ENCODE measurements at regions not wholly inside any gene's neighbourhood (a gene's known extent, or its start where the extent isn't known, plus 50 kb on each side); places are given as distances from the start of the nearest gene placed in this dataset.

DNA sequence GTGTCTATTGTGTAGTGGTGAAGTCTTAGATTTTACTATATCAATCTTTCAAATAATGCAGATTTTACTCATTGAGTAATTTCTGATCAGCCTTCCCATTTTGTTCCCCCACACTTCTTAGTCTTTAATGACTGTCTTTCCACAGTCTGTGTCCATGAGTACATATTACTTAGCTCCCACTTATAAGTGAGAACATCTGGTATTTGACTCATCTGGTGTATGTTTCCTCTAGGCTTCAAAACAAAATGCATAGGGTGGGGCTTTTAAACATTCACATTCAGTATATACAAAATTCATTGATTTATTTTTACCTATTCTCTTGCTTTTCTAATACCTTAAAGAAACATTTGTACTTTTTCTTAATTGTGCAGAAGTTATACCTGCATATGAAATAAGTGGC is 513.0 kb downstream of the MTRR start:
- Histone ChIP-seq H3K9me3 (ENCODE audit: control insufficient read depth, insufficient read depth, low read length) (no peaks in the 10 kb centered on the region), H3K36me3 (ENCODE audit: control insufficient read depth, insufficient read depth, low read length) (no peaks in the 10 kb centered on the region), H3K27me3 (ENCODE audit: control insufficient read depth, insufficient read depth, low read length) (no peaks in the 10 kb centered on the region), H3K4me1 (ENCODE audit: control insufficient read depth, insufficient read depth, low read length) (no peaks in the 10 kb centered on the region), H3K27ac (ENCODE audit: low read length) (no peak overlapping the region), H3K4me3 (ENCODE audit: low read length) (no peak overlapping the region)
- DNase-seq (ENCODE audit: low read depth, low spot score) = no peak

- no peaks in the 10 kb centered on the region for H3K4me1 ChIP-seq (ENCODE audit: control insufficient read depth, insufficient read depth, low read length)
- no CpG with 5 or more reads among the region's 5 CpGs for WGBS (ENCODE audit: insufficient coverage, insufficient read length)
- no peaks in the 10 kb centered on the region for H3K27me3 ChIP-seq (ENCODE audit: control insufficient read depth, insufficient read depth, low read length)
- no peak overlapping the region for H3K4me3 ChIP-seq (ENCODE audit: low read length)
- DNase-seq (ENCODE audit: low read depth, low spot score) = no peak
- H3K9me3 ChIP-seq (ENCODE audit: control insufficient read depth, insufficient read depth, low read length) = no peaks in the 10 kb centered on the region
- H3K36me3 ChIP-seq (ENCODE audit: control insufficient read depth, insufficient read depth, low read length) = no peaks in the 10 kb centered on the region
- H3K27ac ChIP-seq (ENCODE audit: low read length) = no peak overlapping the region
Observed at GRCh38 chr5:8382456-8382855, 513.5 kb downstream of the MTRR start.

DNA sequence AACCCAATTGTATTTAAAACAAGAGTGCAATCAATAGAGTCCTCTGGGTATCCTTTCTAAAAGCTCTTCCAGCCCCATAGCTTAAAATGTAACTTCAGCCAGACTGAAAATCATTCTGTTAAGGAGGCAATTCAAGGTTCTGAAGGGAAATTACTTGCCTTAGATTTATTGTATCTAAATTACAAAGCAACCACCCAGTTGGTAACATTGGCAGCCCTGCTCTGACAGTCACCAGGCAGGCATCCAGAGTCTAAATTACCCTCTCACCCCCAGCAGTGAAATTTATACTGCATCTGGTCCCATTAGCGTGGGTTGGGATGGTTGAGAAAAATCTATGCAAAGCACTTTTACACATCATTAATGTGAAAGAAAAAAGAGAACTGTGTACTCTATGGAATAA is 514.7 kb downstream of the MTRR start:
- Histone ChIP-seq H3K4me1 (ENCODE audit: control insufficient read depth, insufficient read depth, low read length) (no peaks in the 10 kb centered on the region), H3K36me3 (ENCODE audit: control insufficient read depth, insufficient read depth, low read length) (no peaks in the 10 kb centered on the region), H3K4me3 (ENCODE audit: low read length) (no peak overlapping the region), H3K27me3 (ENCODE audit: control insufficient read depth, insufficient read depth, low read length) (no peaks in the 10 kb centered on the region), H3K9me3 (ENCODE audit: control insufficient read depth, insufficient read depth, low read length) (no peaks in the 10 kb centered on the region), H3K27ac (ENCODE audit: low read length) (no peak overlapping the region)
- no CpG with 5 or more reads among the region's 1 CpG for WGBS (ENCODE audit: insufficient coverage, insufficient read length)
- DNase-seq (ENCODE audit: low read depth, low spot score) = no peak

DNA sequence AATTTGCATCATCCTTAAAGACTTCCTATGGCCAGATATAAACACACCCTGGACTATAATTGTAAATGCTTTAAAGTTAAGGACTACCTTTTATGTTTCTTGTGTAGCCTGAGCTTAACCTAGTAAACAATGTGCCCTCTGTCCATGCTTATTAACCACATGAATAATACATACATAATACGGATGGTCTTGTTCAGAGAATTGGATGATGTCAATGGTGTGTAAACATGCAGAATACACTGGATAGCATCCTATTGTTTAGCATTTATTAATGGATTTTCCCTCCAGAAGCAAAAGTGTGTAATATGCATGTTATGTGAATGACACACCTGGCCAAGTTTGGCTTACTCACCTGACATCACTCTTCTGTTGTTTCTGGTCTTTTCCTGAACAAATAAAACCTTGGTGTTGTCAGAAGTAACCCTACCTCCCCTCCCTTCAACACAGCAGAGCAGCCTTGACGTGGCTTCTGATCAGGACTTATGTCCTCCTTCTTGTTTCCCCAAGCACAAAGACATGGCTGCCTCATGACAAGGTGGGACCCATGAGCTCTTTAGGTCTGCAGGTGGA is 517.9 kb downstream of the MTRR start:
- DNase-seq (ENCODE audit: low read depth, low spot score) = no peak
- Histone ChIP-seq H3K27me3 (ENCODE audit: control insufficient read depth, insufficient read depth, low read length) (no peaks in the 10 kb centered on the region), H3K36me3 (ENCODE audit: control insufficient read depth, insufficient read depth, low read length) (no peaks in the 10 kb centered on the region), H3K4me1 (ENCODE audit: control insufficient read depth, insufficient read depth, low read length) (no peaks in the 10 kb centered on the region), H3K4me3 (ENCODE audit: low read length) (no peak overlapping the region), H3K9me3 (ENCODE audit: control insufficient read depth, insufficient read depth, low read length) (no peaks in the 10 kb centered on the region), H3K27ac (ENCODE audit: low read length) (no peak overlapping the region)
- WGBS (ENCODE audit: insufficient coverage, insufficient read length) = no CpG with 5 or more reads among the region's 2 CpGs

GRCh38 chr5:8391911-8392310 is 523.0 kb downstream of the MTRR start:
- Histone ChIP-seq H3K27ac (ENCODE audit: low read length) (no peak overlapping the region), H3K4me3 (ENCODE audit: low read length) (no peak overlapping the region), H3K36me3 (ENCODE audit: control insufficient read depth, insufficient read depth, low read length) (no peaks in the 10 kb centered on the region), H3K4me1 (ENCODE audit: control insufficient read depth, insufficient read depth, low read length) (no peaks in the 10 kb centered on the region), H3K9me3 (ENCODE audit: control insufficient read depth, insufficient read depth, low read length) (no peaks in the 10 kb centered on the region), H3K27me3 (ENCODE audit: control insufficient read depth, insufficient read depth, low read length) (no peaks in the 10 kb centered on the region)
- no peak for DNase-seq (ENCODE audit: low read depth, low spot score)
- WGBS (ENCODE audit: insufficient coverage, insufficient read length) = no CpG with 5 or more reads among the region's 2 CpGs

GRCh38 chr5:8393240-8393639 is 524.3 kb downstream of the MTRR start:
- 100% methylated on average over 2 of the region's 2 CpGs for WGBS (ENCODE audit: insufficient coverage, insufficient read length)
- DNase-seq (ENCODE audit: low read depth, low spot score) = no peak
- H3K4me1 ChIP-seq (ENCODE audit: control insufficient read depth, insufficient read depth, low read length) = no peaks in the 10 kb centered on the region
- H3K27me3 ChIP-seq (ENCODE audit: control insufficient read depth, insufficient read depth, low read length) = no peaks in the 10 kb centered on the region
- no peaks in the 10 kb centered on the region for H3K9me3 ChIP-seq (ENCODE audit: control insufficient read depth, insufficient read depth, low read length)
- H3K4me3 ChIP-seq (ENCODE audit: low read length) = no peak overlapping the region
- H3K36me3 ChIP-seq (ENCODE audit: control insufficient read depth, insufficient read depth, low read length) = no peaks in the 10 kb centered on the region
- no peak overlapping the region for H3K27ac ChIP-seq (ENCODE audit: low read length)

DNA sequence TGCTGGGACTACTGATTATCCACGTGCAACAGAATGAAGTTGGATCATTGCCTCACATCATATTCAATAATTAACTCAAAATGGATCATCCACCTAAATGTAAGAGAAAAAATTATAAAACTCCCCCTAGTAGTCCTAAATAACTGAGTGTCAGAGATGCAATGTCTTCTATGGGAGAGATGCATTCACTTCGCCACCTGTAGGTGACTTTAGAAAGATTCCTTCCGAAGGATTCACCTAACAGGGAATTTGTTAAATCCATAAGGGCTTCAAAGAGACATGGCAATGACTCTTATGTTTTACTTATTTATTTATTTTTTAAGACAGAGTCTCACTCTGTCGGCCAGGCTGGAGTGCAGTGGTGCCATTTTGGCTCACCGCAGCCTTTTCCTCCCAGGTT is 526.0 kb downstream of the MTRR start:
- no peak for DNase-seq (ENCODE audit: low read depth, low spot score)
- Histone ChIP-seq H3K9me3 (ENCODE audit: control insufficient read depth, insufficient read depth, low read length) (no peaks in the 10 kb centered on the region), H3K36me3 (ENCODE audit: control insufficient read depth, insufficient read depth, low read length) (no peaks in the 10 kb centered on the region), H3K4me3 (ENCODE audit: low read length) (no peak overlapping the region), H3K27me3 (ENCODE audit: control insufficient read depth, insufficient read depth, low read length) (no peaks in the 10 kb centered on the region), H3K4me1 (ENCODE audit: control insufficient read depth, insufficient read depth, low read length) (no peaks in the 10 kb centered on the region), H3K27ac (ENCODE audit: low read length) (no peak overlapping the region)
- WGBS (ENCODE audit: insufficient coverage, insufficient read length) = no CpG with 5 or more reads among the region's 5 CpGs

- no peaks in the 10 kb centered on the region for H3K27me3 ChIP-seq (ENCODE audit: control insufficient read depth, insufficient read depth, low read length)
- H3K4me3 ChIP-seq (ENCODE audit: low read length) = no peak overlapping the region
- no peak for DNase-seq (ENCODE audit: low read depth, low spot score)
- no peaks in the 10 kb centered on the region for H3K9me3 ChIP-seq (ENCODE audit: control insufficient read depth, insufficient read depth, low read length)
- no peaks in the 10 kb centered on the region for H3K4me1 ChIP-seq (ENCODE audit: control insufficient read depth, insufficient read depth, low read length)
- no CpG with 5 or more reads among the region's 1 CpG for WGBS (ENCODE audit: insufficient coverage, insufficient read length)
- no peak overlapping the region for H3K27ac ChIP-seq (ENCODE audit: low read length)
- no peaks in the 10 kb centered on the region for H3K36me3 ChIP-seq (ENCODE audit: control insufficient read depth, insufficient read depth, low read length)
Observed at GRCh38 chr5:8396246-8396645, 527.3 kb downstream of the MTRR start.

DNA sequence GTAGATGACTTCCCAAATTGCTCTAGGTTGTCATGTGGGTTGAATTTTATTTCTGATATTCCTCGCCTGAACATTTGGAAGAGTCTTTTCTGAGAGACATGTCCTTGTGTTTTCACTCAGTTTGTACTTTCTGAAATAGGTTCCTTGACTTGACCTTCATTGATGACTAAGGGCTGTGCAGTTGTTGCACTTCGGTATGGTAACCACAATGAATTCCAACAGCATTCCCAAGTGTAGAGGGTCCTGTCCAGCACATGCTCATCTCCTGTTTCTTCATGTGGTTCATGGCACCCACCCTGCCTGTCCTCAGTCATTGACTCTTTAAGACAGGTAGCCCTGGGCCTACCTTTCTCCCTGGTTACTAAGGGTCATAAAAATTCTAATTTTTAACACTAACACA is 527.8 kb downstream of the MTRR start:
- DNase-seq (ENCODE audit: low read depth, low spot score) = no peak
- Histone ChIP-seq H3K9me3 (ENCODE audit: control insufficient read depth, insufficient read depth, low read length) (no peaks in the 10 kb centered on the region), H3K4me1 (ENCODE audit: control insufficient read depth, insufficient read depth, low read length) (no peaks in the 10 kb centered on the region), H3K27ac (ENCODE audit: low read length) (no peak overlapping the region), H3K4me3 (ENCODE audit: low read length) (no peak overlapping the region), H3K27me3 (ENCODE audit: control insufficient read depth, insufficient read depth, low read length) (no peaks in the 10 kb centered on the region), H3K36me3 (ENCODE audit: control insufficient read depth, insufficient read depth, low read length) (no peaks in the 10 kb centered on the region)
- WGBS (ENCODE audit: insufficient coverage, insufficient read length) = no CpG with 5 or more reads among the region's 2 CpGs

GRCh38 chr5:8399471-8399870 is 530.5 kb downstream of the MTRR start:
- H3K36me3 ChIP-seq (ENCODE audit: control insufficient read depth, insufficient read depth, low read length) = no peaks in the 10 kb centered on the region
- WGBS (ENCODE audit: insufficient coverage, insufficient read length) = no CpG with 5 or more reads among the region's 4 CpGs
- no peak overlapping the region for H3K27ac ChIP-seq (ENCODE audit: low read length)
- no peak for DNase-seq (ENCODE audit: low read depth, low spot score)
- H3K4me3 ChIP-seq (ENCODE audit: low read length) = no peak overlapping the region
- no peaks in the 10 kb centered on the region for H3K27me3 ChIP-seq (ENCODE audit: control insufficient read depth, insufficient read depth, low read length)
- H3K4me1 ChIP-seq (ENCODE audit: control insufficient read depth, insufficient read depth, low read length) = no peaks in the 10 kb centered on the region
- no peaks in the 10 kb centered on the region for H3K9me3 ChIP-seq (ENCODE audit: control insufficient read depth, insufficient read depth, low read length)

DNA sequence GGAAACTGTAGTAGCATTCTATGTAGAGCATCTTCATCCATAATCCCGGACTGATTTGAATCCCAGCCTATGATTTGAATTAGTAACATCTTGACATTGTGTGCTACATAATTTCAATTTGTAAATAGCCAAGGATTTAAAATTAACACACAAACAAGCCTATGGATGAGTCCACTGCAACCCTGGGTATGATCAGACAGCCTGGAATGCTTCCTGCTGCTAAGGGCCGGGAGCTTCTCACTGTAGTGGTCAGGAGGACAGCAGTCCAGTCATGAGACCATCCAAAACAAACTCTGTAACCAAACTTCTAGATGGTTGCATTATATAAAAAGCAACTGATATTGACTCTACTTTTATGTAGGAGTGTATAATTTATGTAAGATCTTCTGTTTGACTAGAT is 539.3 kb downstream of the MTRR start:
- no peaks in the 10 kb centered on the region for H3K9me3 ChIP-seq (ENCODE audit: control insufficient read depth, insufficient read depth, low read length)
- no peak overlapping the region for H3K27ac ChIP-seq (ENCODE audit: low read length)
- no peak for DNase-seq (ENCODE audit: low read depth, low spot score)
- no peaks in the 10 kb centered on the region for H3K36me3 ChIP-seq (ENCODE audit: control insufficient read depth, insufficient read depth, low read length)
- no CpG with 5 or more reads among the region's 2 CpGs for WGBS (ENCODE audit: insufficient coverage, insufficient read length)
- no peak overlapping the region for H3K4me3 ChIP-seq (ENCODE audit: low read length)
- no peaks in the 10 kb centered on the region for H3K4me1 ChIP-seq (ENCODE audit: control insufficient read depth, insufficient read depth, low read length)
- no peaks in the 10 kb centered on the region for H3K27me3 ChIP-seq (ENCODE audit: control insufficient read depth, insufficient read depth, low read length)

Data from iPS DF 6.9 (cell line).